ENCODE measurements at regions not wholly inside any gene's neighbourhood (a gene's known extent, or its start where the extent isn't known, plus 50 kb on each side); places are given as distances from the start of the nearest gene placed in this dataset.

GRCh38 chr16:62661435-62661834, 625.2 kb upstream of the CDH8 start:
- H3K9ac ChIP-seq (ENCODE audit: control insufficient read depth, insufficient read depth, low read length) = no peak overlapping the region
- H3K36me3 ChIP-seq (ENCODE audit: control insufficient read depth in 2 of 2, insufficient read depth in 2 of 2, low read length in 1 of 2) = no peaks in the 10 kb centered on the region
- CTCF ChIA-PET = no interaction called here
- no peaks in the 10 kb centered on the region; the same call in 2 of the 3 replicates for H3K9me3 ChIP-seq (replicated peaks; ENCODE audit: control insufficient read depth, insufficient read depth, low read length)
- intact Hi-C loops (cut with micrococcal nuclease; ENCODE audit: unreplicated experiment) = no loop called here
- no peak overlapping the region for H2AFZ ChIP-seq (ENCODE audit: control insufficient read depth, low read depth, low read length)
- H3K4me1 ChIP-seq (ENCODE audit: control insufficient read depth, insufficient read depth, low read length) = no peaks in the 10 kb centered on the region
- no peak overlapping the region for H3K4me2 ChIP-seq (ENCODE audit: control insufficient read depth, insufficient read depth)
- SMC1A ChIA-PET (ENCODE audit: uncharacterized antibody, unreplicated experiment) = no interaction called here
- H3K4me3 ChIP-seq = no peak overlapping the region
- RAD21 ChIA-PET (ENCODE audit: unreplicated experiment) = no interaction called here
- H3K27me3 ChIP-seq (replicated peaks in 1 of 2; ENCODE audit: control insufficient read depth in 2 of 2, insufficient read depth in 2 of 2, low read length in 1 of 2) = no peaks in the 10 kb centered on the region
- no peak overlapping the region for H3K27ac ChIP-seq (ENCODE audit: control insufficient read depth, insufficient read depth)
- TF ChIP-seq CBX5 (IDR thresholded peaks at IDR 0.05; ENCODE audit: low read depth) (no peak), ZSCAN29 (IDR thresholded peaks at IDR 0.05) (no peak), REST (IDR thresholded peaks at IDR 0.05; ENCODE audit: low read depth, low read length) (no peak), NBN (IDR thresholded peaks at IDR 0.05) (no peak), RAD21 (IDR thresholded peaks at IDR 0.05; ENCODE audit: insufficient read depth, low read depth, low read length) (no peak)
- TF ChIP-seq, protein P1, sequence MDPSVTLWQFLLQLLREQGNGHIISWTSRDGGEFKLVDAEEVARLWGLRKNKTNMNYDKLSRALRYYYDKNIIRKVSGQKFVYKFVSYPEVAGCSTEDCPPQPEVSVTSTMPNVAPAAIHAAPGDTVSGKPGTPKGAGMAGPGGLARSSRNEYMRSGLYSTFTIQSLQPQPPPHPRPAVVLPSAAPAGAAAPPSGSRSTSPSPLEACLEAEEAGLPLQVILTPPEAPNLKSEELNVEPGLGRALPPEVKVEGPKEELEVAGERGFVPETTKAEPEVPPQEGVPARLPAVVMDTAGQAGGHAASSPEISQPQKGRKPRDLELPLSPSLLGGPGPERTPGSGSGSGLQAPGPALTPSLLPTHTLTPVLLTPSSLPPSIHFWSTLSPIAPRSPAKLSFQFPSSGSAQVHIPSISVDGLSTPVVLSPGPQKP (IDR thresholded peaks at IDR 0.05; ENCODE audit: low read depth, low read length) = no peak
- DNase-seq (ENCODE audit: low read depth, low spot score) (no peak), FAIRE-seq (no peak), ATAC-seq (no peak)
- BruUV-seq (replicated peaks) = no TSS peak
- POLR2A ChIA-PET = no interaction called here
- no peaks in the 10 kb centered on the region for H4K20me1 ChIP-seq (ENCODE audit: control insufficient read depth, insufficient read depth)
- H3K79me2 ChIP-seq (ENCODE audit: control insufficient read depth, insufficient read depth, low read length) = no peaks in the 10 kb centered on the region
- in situ Hi-C loops (cut with MboI) = no loop called here
